ENCODE measurements at regions not wholly inside any gene's neighbourhood (a gene's known extent, or its start where the extent isn't known, plus 50 kb on each side); places are given as distances from the start of the nearest gene placed in this dataset.

GRCh38 chr7:46764100-46764936 lies 817.6 kb downstream of the TNS3 start:
- TF ChIP-seq POLR2AphosphoS5 (IDR thresholded peaks at IDR 0.05; ENCODE audit: low read depth, low read length): 0 out of 2 replicates have a peak, but pooled peaks have one; percentile 28
- peak; percentile 64; the same call in 1 of the 2 replicates for TF ChIP-seq TAF1 (IDR thresholded peaks at IDR 0.05; ENCODE audit: borderline replicate concordance, insufficient read depth, low read length)
- peak; percentile 53; the same call in 1 of the 2 replicates for TF ChIP-seq SIN3A (IDR thresholded peaks at IDR 0.05; ENCODE audit: borderline replicate concordance, insufficient read depth, low read length)
- peak in 1 of 2 experiments; percentile 71; a peak in 2 of 4 replicates for TF ChIP-seq REST (IDR thresholded peaks at IDR 0.05; ENCODE audit: insufficient read depth in 1 of 2, low read depth in 2 of 2, low read length in 2 of 2)
- no peak for TF ChIP-seq FOXP2 (optimal IDR thresholded peaks at IDR 0.05; ENCODE audit: borderline replicate concordance, extremely low read depth, extremely low read length, insufficient read depth)
